ENCODE measurements at regions not wholly inside any gene's neighbourhood (a gene's known extent, or its start where the extent isn't known, plus 50 kb on each side); places are given as distances from the start of the nearest gene placed in this dataset.
A peak's percentile ranks its signal among the peaks of the same experiment; 100 is the strongest.

GRCh38 chr6:8628736-8629135 lies 193.4 kb upstream of the SLC35B3 start:
- H2BK12ac ChIP-seq (ENCODE audit: low read length) = no peak overlapping the region
- no peaks in the 10 kb centered on the region for H3K79me2 ChIP-seq (ENCODE audit: control insufficient read depth, insufficient read depth, low read length, poor library complexity)
- no peaks in the 10 kb centered on the region for H3K9me3 ChIP-seq (ENCODE audit: insufficient read depth, low read depth, low read length)
- no peak overlapping the region for H3K4me3 ChIP-seq (ENCODE audit: low read depth, low read length)
- H3K4me2 ChIP-seq (ENCODE audit: low read length) = no peak overlapping the region
- no peaks in the 10 kb centered on the region for H3K36me3 ChIP-seq (ENCODE audit: control insufficient read depth in 1 of 2, insufficient read depth in 2 of 2, low read length in 2 of 2)
- no peak overlapping the region for H3K14ac ChIP-seq (ENCODE audit: low read length)
- no peak overlapping the region for H2AFZ ChIP-seq (ENCODE audit: insufficient read depth, low read length, poor library complexity)
- no peak overlapping the region for H3K4ac ChIP-seq (ENCODE audit: low read depth, low read length)
- H3K79me1 ChIP-seq (ENCODE audit: low read length) = no peaks in the 10 kb centered on the region
- no peak overlapping the region for H2BK5ac ChIP-seq (ENCODE audit: low read depth, low read length, poor library complexity)
- no peak overlapping the region for H2AK5ac ChIP-seq (ENCODE audit: low read length)
- H3K18ac ChIP-seq (ENCODE audit: low read length) = no peak overlapping the region
- no peak overlapping the region for H3K27ac ChIP-seq (ENCODE audit: low read depth, low read length)
- WGBS (ENCODE audit: extremely low coverage, insufficient coverage, insufficient read length) = no CpG with 5 or more reads among the region's 1 CpG
- H2BK120ac ChIP-seq (ENCODE audit: insufficient read depth, low read length, poor library complexity) = no peak overlapping the region
- no peak overlapping the region for H4K91ac ChIP-seq (ENCODE audit: low read depth, low read length)
- DNase-seq = no peak
- H3K27me3 ChIP-seq (ENCODE audit: insufficient read depth, low read length) = no peaks in the 10 kb centered on the region
- no peak overlapping the region for H3K9ac ChIP-seq (ENCODE audit: low read length)
- peaks cover 0 to 2% of the 10 kb centered on the region in 2 experiments for H3K4me1 ChIP-seq (ENCODE audit: control insufficient read depth in 1 of 2, insufficient read depth in 2 of 2, low read length in 2 of 2)
- no peak overlapping the region for H4K12ac ChIP-seq (ENCODE audit: low read depth, low read length)
- no peak overlapping the region for H4K8ac ChIP-seq (ENCODE audit: low read depth, low read length)
- H3K23ac ChIP-seq (ENCODE audit: low read length) = no peak overlapping the region

GRCh38 chr6:8628063-8628462 lies 192.7 kb upstream of the SLC35B3 start:
- H3K27me3 ChIP-seq (ENCODE audit: insufficient read depth, low read length) = no peaks in the 10 kb centered on the region
- no peak overlapping the region for H3K9ac ChIP-seq (ENCODE audit: low read length)
- no peak overlapping the region for H4K8ac ChIP-seq (ENCODE audit: low read depth, low read length)
- no peak overlapping the region for H4K12ac ChIP-seq (ENCODE audit: low read depth, low read length)
- H3K36me3 ChIP-seq (ENCODE audit: control insufficient read depth in 1 of 2, insufficient read depth in 2 of 2, low read length in 2 of 2) = no peaks in the 10 kb centered on the region
- no peaks in the 10 kb centered on the region for H3K79me1 ChIP-seq (ENCODE audit: low read length)
- H3K79me2 ChIP-seq (ENCODE audit: control insufficient read depth, insufficient read depth, low read length, poor library complexity) = no peaks in the 10 kb centered on the region
- no peak overlapping the region for H4K91ac ChIP-seq (ENCODE audit: low read depth, low read length)
- H2BK120ac ChIP-seq (ENCODE audit: insufficient read depth, low read length, poor library complexity) = no peak overlapping the region
- no peak overlapping the region for H3K27ac ChIP-seq (ENCODE audit: low read depth, low read length)
- no peak overlapping the region for H2AK5ac ChIP-seq (ENCODE audit: low read length)
- H2AFZ ChIP-seq (ENCODE audit: insufficient read depth, low read length, poor library complexity) = no peak overlapping the region
- H3K9me3 ChIP-seq (ENCODE audit: insufficient read depth, low read depth, low read length) = no peaks in the 10 kb centered on the region
- H3K4me2 ChIP-seq (ENCODE audit: low read length) = no peak overlapping the region
- H3K4me1 ChIP-seq (ENCODE audit: control insufficient read depth in 1 of 2, insufficient read depth in 2 of 2, low read length in 2 of 2) = peaks cover 0 to 2% of the 10 kb centered on the region in 2 experiments
- no peak overlapping the region for H2BK12ac ChIP-seq (ENCODE audit: low read length)
- H3K4me3 ChIP-seq (ENCODE audit: low read depth, low read length) = no peak overlapping the region
- no peak overlapping the region for H3K4ac ChIP-seq (ENCODE audit: low read depth, low read length)
- H3K18ac ChIP-seq (ENCODE audit: low read length) = no peak overlapping the region
- H2BK5ac ChIP-seq (ENCODE audit: low read depth, low read length, poor library complexity) = no peak overlapping the region
- DNase-seq = no peak
- H3K23ac ChIP-seq (ENCODE audit: low read length) = no peak overlapping the region
- H3K14ac ChIP-seq (ENCODE audit: low read length) = no peak overlapping the region

GRCh38 chr6:8627085-8627861 lies 191.9 kb upstream of the SLC35B3 start:
- H3K4me1 ChIP-seq (ENCODE audit: control insufficient read depth in 1 of 2, insufficient read depth in 2 of 2, low read length in 2 of 2) = peaks cover 0 to 2% of the 10 kb centered on the region in 2 experiments
- no peaks in the 10 kb centered on the region for H3K36me3 ChIP-seq (ENCODE audit: control insufficient read depth in 1 of 2, insufficient read depth in 2 of 2, low read length in 2 of 2)
- no peak overlapping the region for H4K91ac ChIP-seq (ENCODE audit: low read depth, low read length)
- H2BK120ac ChIP-seq (ENCODE audit: insufficient read depth, low read length, poor library complexity) = no peak overlapping the region
- no peak overlapping the region for H2BK5ac ChIP-seq (ENCODE audit: low read depth, low read length, poor library complexity)
- H3K79me2 ChIP-seq (ENCODE audit: control insufficient read depth, insufficient read depth, low read length, poor library complexity) = no peaks in the 10 kb centered on the region
- H3K4me2 ChIP-seq (ENCODE audit: low read length) = no peak overlapping the region
- H4K12ac ChIP-seq (ENCODE audit: low read depth, low read length) = no peak overlapping the region
- DNase-seq = peak; percentile 1 to 49
- no peaks in the 10 kb centered on the region for H3K79me1 ChIP-seq (ENCODE audit: low read length)
- H3K14ac ChIP-seq (ENCODE audit: low read length) = no peak overlapping the region
- H3K27ac ChIP-seq (ENCODE audit: low read depth, low read length) = no peak overlapping the region
- H2AK5ac ChIP-seq (ENCODE audit: low read length) = no peak overlapping the region
- no peak overlapping the region for H3K9ac ChIP-seq (ENCODE audit: low read length)
- peak overlapping the region; percentile 4 for H4K8ac ChIP-seq (ENCODE audit: low read depth, low read length)
- no peak overlapping the region for H2AFZ ChIP-seq (ENCODE audit: insufficient read depth, low read length, poor library complexity)
- H3K23ac ChIP-seq (ENCODE audit: low read length) = no peak overlapping the region
- H3K4ac ChIP-seq (ENCODE audit: low read depth, low read length) = no peak overlapping the region
- no peak overlapping the region for H3K18ac ChIP-seq (ENCODE audit: low read length)
- no peaks in the 10 kb centered on the region for H3K27me3 ChIP-seq (ENCODE audit: insufficient read depth, low read length)
- WGBS (ENCODE audit: extremely low coverage, insufficient coverage, insufficient read length) = no CpG with 5 or more reads among the region's 2 CpGs
- no peaks in the 10 kb centered on the region for H3K9me3 ChIP-seq (ENCODE audit: insufficient read depth, low read depth, low read length)
- H3K4me3 ChIP-seq (ENCODE audit: low read depth, low read length) = no peak overlapping the region
- H2BK12ac ChIP-seq (ENCODE audit: low read length) = no peak overlapping the region

- Histone ChIP-seq H3K27me3 (ENCODE audit: insufficient read depth, low read length) (no peaks in the 10 kb centered on the region), H4K91ac (ENCODE audit: low read depth, low read length) (no peak overlapping the region), H4K8ac (ENCODE audit: low read depth, low read length) (no peak overlapping the region), H2BK12ac (ENCODE audit: low read length) (no peak overlapping the region), H3K9me3 (ENCODE audit: insufficient read depth, low read depth, low read length) (no peaks in the 10 kb centered on the region), H3K4me1 (ENCODE audit: control insufficient read depth in 1 of 2, insufficient read depth in 2 of 2, low read length in 2 of 2) (peaks cover 0 to 2% of the 10 kb centered on the region in 2 experiments), H2AK5ac (ENCODE audit: low read length) (no peak overlapping the region), H3K9ac (ENCODE audit: low read length) (no peak overlapping the region), H3K23ac (ENCODE audit: low read length) (no peak overlapping the region), H3K18ac (ENCODE audit: low read length) (no peak overlapping the region), H3K79me1 (ENCODE audit: low read length) (no peaks in the 10 kb centered on the region), H3K27ac (ENCODE audit: low read depth, low read length) (no peak overlapping the region), H3K4ac (ENCODE audit: low read depth, low read length) (no peak overlapping the region), H4K12ac (ENCODE audit: low read depth, low read length) (no peak overlapping the region), H2BK120ac (ENCODE audit: insufficient read depth, low read length, poor library complexity) (no peak overlapping the region), H3K4me3 (ENCODE audit: low read depth, low read length) (no peak overlapping the region), H3K36me3 (ENCODE audit: control insufficient read depth in 1 of 2, insufficient read depth in 2 of 2, low read length in 2 of 2) (no peaks in the 10 kb centered on the region), H2AFZ (ENCODE audit: insufficient read depth, low read length, poor library complexity) (no peak overlapping the region), H3K79me2 (ENCODE audit: control insufficient read depth, insufficient read depth, low read length, poor library complexity) (no peaks in the 10 kb centered on the region), H3K14ac (ENCODE audit: low read length) (no peak overlapping the region), H2BK5ac (ENCODE audit: low read depth, low read length, poor library complexity) (no peak overlapping the region), H3K4me2 (ENCODE audit: low read length) (no peak overlapping the region)
- no CpG with 5 or more reads among the region's 1 CpG for WGBS (ENCODE audit: extremely low coverage, insufficient coverage, insufficient read length)
- no peak for DNase-seq
Observed at GRCh38 chr6:8624665-8625064, 189.3 kb upstream of the SLC35B3 start.
